ENCODE measurements at regions not wholly inside any gene's neighbourhood (a gene's known extent, or its start where the extent isn't known, plus 50 kb on each side); places are given as distances from the start of the nearest gene placed in this dataset.

DNA sequence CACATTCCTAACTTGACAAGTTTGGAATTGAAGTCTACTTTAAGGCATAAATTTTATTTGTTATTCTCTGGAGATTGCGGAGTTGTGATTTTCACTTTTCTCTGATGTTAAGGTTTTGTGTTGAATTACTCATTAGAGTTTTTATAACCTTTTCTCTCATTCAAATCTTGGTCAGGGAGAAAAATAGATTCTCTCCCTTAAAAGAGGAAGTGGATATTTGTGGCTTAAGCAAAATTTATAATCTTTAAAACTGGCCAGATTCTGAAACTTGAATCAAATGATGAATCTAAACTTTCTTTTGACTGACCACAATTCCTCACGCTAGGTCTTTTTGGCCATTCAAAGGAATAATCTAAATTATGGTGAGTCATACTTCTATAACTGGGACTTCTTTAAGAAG lies 361.4 kb downstream of the TEX13C start:
- no peak for TF ChIP-seq POLR2AphosphoS5 (IDR thresholded peaks at IDR 0.05; ENCODE audit: borderline replicate concordance, low read depth, low read length)
- TF ChIP-seq FOXP2 (optimal IDR thresholded peaks at IDR 0.05; ENCODE audit: control extremely low read depth, extremely low read length, insufficient read depth): no peak
